ENCODE measurements at regions not wholly inside any gene's neighbourhood (a gene's known extent, or its start where the extent isn't known, plus 50 kb on each side); places are given as distances from the start of the nearest gene placed in this dataset.

DNA sequence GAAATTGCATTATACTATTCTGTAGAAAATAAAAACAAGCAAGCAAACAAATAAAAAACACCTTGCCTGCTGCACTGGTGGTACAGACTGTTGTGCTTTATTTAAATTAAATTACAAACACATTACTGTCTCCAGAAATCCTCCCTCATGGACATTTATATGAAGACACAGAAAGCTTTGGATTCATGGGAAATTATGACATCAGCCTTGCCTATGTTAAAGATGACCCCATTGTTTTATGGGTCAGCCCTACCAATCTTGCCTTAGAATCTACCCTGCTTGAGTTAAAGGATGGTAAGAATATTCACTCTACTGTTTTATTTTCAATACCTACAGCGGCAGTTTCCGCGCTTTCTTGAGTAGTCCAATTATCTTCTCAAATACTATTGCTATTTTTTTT lies 1379.9 kb downstream of the TECRL start:
- CTCF ChIA-PET: no interaction called here
- POLR2A ChIA-PET (ENCODE audit: low non-redundant PET): no interaction called here
- Histone ChIP-seq H3K27ac (ENCODE audit: low read depth, low read length, poor library complexity, severe bottlenecking) (no peak overlapping the region), H3K9me3 (ENCODE audit: low read depth, low read length, poor library complexity, severe bottlenecking) (peaks cover 5% of the 10 kb centered on the region), H3K4me3 (ENCODE audit: low read depth, low read length, poor library complexity, severe bottlenecking) (no peak overlapping the region), H3K27me3 (replicated peaks; ENCODE audit: insufficient read depth, low read depth, low read length, poor library complexity) (no peaks in the 10 kb centered on the region), H3K36me3 (ENCODE audit: insufficient read depth, low read length, poor library complexity, severe bottlenecking) (no peaks in the 10 kb centered on the region), H3K4me1 (ENCODE audit: insufficient read depth, low read length, poor library complexity, severe bottlenecking) (no peaks in the 10 kb centered on the region)
- no peak for TF ChIP-seq EZH2 (IDR thresholded peaks at IDR 0.05; ENCODE audit: borderline replicate concordance, low read depth, low read length, poor library complexity, severe bottlenecking)
- TF ChIP-seq, protein P1, sequence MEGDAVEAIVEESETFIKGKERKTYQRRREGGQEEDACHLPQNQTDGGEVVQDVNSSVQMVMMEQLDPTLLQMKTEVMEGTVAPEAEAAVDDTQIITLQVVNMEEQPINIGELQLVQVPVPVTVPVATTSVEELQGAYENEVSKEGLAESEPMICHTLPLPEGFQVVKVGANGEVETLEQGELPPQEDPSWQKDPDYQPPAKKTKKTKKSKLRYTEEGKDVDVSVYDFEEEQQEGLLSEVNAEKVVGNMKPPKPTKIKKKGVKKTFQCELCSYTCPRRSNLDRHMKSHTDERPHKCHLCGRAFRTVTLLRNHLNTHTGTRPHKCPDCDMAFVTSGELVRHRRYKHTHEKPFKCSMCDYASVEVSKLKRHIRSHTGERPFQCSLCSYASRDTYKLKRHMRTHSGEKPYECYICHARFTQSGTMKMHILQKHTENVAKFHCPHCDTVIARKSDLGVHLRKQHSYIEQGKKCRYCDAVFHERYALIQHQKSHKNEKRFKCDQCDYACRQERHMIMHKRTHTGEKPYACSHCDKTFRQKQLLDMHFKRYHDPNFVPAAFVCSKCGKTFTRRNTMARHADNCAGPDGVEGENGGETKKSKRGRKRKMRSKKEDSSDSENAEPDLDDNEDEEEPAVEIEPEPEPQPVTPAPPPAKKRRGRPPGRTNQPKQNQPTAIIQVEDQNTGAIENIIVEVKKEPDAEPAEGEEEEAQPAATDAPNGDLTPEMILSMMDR (conservative IDR thresholded peaks at IDR 0.05; ENCODE audit: low read depth, low read length): no peak
- no TSS peak for BruUV-seq (replicated peaks)
- intact Hi-C loops (cut with micrococcal nuclease; ENCODE audit: unreplicated experiment): no loop called here
- DNase-seq (ENCODE audit: low spot score): no peak

DNA sequence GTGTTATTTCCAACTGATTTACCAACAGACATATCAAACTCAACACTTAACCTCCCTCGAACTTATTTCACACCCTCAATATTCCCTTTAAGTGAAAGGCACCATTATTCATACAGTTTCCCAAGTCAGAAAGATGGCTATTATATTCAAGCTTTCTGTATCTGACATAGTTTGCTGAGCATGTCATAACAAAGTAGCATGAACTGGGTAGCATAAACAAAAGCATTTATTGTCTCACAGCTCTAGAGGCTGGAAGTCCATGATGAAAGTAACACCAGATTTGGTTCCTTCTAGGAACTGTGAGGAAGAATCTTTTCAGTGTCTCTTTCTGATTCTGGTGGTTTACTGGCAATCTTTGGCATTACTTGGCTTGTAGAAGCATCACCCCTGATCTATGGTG lies 1388.6 kb downstream of the TECRL start:
- H3K36me3 ChIP-seq (ENCODE audit: insufficient read depth, low read length, poor library complexity, severe bottlenecking): no peaks in the 10 kb centered on the region
- DNase-seq (ENCODE audit: low spot score): no peak
- POLR2A ChIA-PET (ENCODE audit: low non-redundant PET): no interaction called here
- intact Hi-C loops (cut with micrococcal nuclease; ENCODE audit: unreplicated experiment): no loop called here
- CTCF ChIA-PET: no interaction called here
- no peaks in the 10 kb centered on the region for H3K4me1 ChIP-seq (ENCODE audit: insufficient read depth, low read length, poor library complexity, severe bottlenecking)
- H3K4me3 ChIP-seq (ENCODE audit: low read depth, low read length, poor library complexity, severe bottlenecking): no peak overlapping the region
- H3K27ac ChIP-seq (ENCODE audit: low read depth, low read length, poor library complexity, severe bottlenecking): no peak overlapping the region
- TF ChIP-seq, protein P1 (conservative IDR thresholded peaks at IDR 0.05; ENCODE audit: low read depth, low read length): no peak
- TF ChIP-seq EZH2 (IDR thresholded peaks at IDR 0.05; ENCODE audit: borderline replicate concordance, low read depth, low read length, poor library complexity, severe bottlenecking): no peak
- no TSS peak for BruUV-seq (replicated peaks)
- no peaks in the 10 kb centered on the region for H3K27me3 ChIP-seq (replicated peaks; ENCODE audit: insufficient read depth, low read depth, low read length, poor library complexity)
- H3K9me3 ChIP-seq (ENCODE audit: low read depth, low read length, poor library complexity, severe bottlenecking): no peaks in the 10 kb centered on the region

DNA sequence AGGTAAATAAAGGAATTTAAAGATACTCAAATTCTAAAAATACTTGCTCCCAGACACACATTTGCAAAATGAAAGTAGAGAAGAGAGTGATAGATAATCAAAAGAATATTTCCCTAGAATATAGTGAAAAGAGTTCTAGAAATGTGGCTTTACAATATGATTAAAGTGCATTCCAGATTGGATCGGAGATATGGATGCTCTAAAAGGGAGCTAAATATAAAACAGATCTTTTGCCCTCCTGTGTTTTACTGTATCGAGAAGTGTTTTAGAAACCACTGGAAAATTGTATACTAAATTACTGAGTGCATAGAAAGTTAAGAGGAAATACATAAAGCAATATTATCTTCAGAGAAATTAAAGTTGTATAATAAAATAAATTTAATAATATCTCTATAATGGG lies 1392.0 kb downstream of the TECRL start:
- CTCF ChIA-PET: no interaction called here
- no TSS peak for BruUV-seq (replicated peaks)
- no peaks in the 10 kb centered on the region for H3K4me1 ChIP-seq (ENCODE audit: insufficient read depth, low read length, poor library complexity, severe bottlenecking)
- DNase-seq (ENCODE audit: low spot score): no peak
- intact Hi-C loops (cut with micrococcal nuclease; ENCODE audit: unreplicated experiment): no loop called here
- POLR2A ChIA-PET (ENCODE audit: low non-redundant PET): no interaction called here
- no peaks in the 10 kb centered on the region for H3K27me3 ChIP-seq (replicated peaks; ENCODE audit: insufficient read depth, low read depth, low read length, poor library complexity)
- H3K36me3 ChIP-seq (ENCODE audit: insufficient read depth, low read length, poor library complexity, severe bottlenecking): no peaks in the 10 kb centered on the region
- no peaks in the 10 kb centered on the region for H3K9me3 ChIP-seq (ENCODE audit: low read depth, low read length, poor library complexity, severe bottlenecking)
- TF ChIP-seq, protein P1 (conservative IDR thresholded peaks at IDR 0.05; ENCODE audit: low read depth, low read length): no peak
- TF ChIP-seq EZH2 (IDR thresholded peaks at IDR 0.05; ENCODE audit: borderline replicate concordance, low read depth, low read length, poor library complexity, severe bottlenecking): no peak
- no peak overlapping the region for H3K27ac ChIP-seq (ENCODE audit: low read depth, low read length, poor library complexity, severe bottlenecking)
- no peak overlapping the region for H3K4me3 ChIP-seq (ENCODE audit: low read depth, low read length, poor library complexity, severe bottlenecking)

All from A673 (cell line).